ENCODE measurements at regions not wholly inside any gene's neighbourhood (a gene's known extent, or its start where the extent isn't known, plus 50 kb on each side); places are given as distances from the start of the nearest gene placed in this dataset.

GRCh38 chr4:28879178-28879577, 1841.0 kb upstream of the PCDH7 start:
- no peak for TF ChIP-seq EP300 (IDR thresholded peaks at IDR 0.05)
- no peak for TF ChIP-seq CTCF (IDR thresholded peaks at IDR 0.05)
- no peak for TF ChIP-seq POLR2A (IDR thresholded peaks at IDR 0.05)
